PC-3 (cell line): ENCODE measurements at regions not wholly inside any gene's neighbourhood (a gene's known extent, or its start where the extent isn't known, plus 50 kb on each side); places are given as distances from the start of the nearest gene placed in this dataset.

Source experiments
- ATAC-seq: fragments of 200-7000 bp; cut with Tn5 transposase; 2 replicates; pipeline ENCODE4 v1.9.1; 2020; ENCODE audit warnings: mild to moderate bottlenecking, moderate library complexity
- BruUV-seq: library from RNA; stranded (reverse); fragments of 400-500 nt; replicated peaks from 2 replicates; lab custom pipeline; 2021; lab: Mats Ljungman, UMichigan
- CTCF ChIA-PET: fragments of 300-600 bp; sonication (Branson Sonifier 250); formaldehyde crosslinking; loops from one replicate; lab custom pipeline; 2022; ENCODE audit warnings: antibody characterized with exemption; lab: Charles Lee
- POLR2A ChIA-PET: fragments of 300-600 bp; sonication (Branson Sonifier 250); formaldehyde crosslinking; loops from one replicate; lab custom pipeline; 2022; ENCODE audit warnings: antibody characterized with exemption; ENCODE audit not compliant: unreplicated experiment; lab: Charles Lee
- DNase-seq: peaks from one replicate; pipeline ENCODE4 v3.0.0-alpha.2; 2015
- H2AFZ ChIP-seq: fragments of 300-600 bp; sonication (generic); 2 replicates; pipeline ENCODE4 v1.6.0; 2016; ENCODE audit warnings: antibody characterized with exemption, low read length
- H3F3A ChIP-seq: fragments of 300-600 bp; sonication (generic); one replicate; pipeline ENCODE4 v1.6.0; 2017; ENCODE audit warnings: antibody characterized with exemption, low read length, control low read depth, mild to moderate bottlenecking; ENCODE audit not compliant: unreplicated experiment
- H3K27ac ChIP-seq: fragments of 300-600 bp; sonication (generic); 2 replicates; pipeline ENCODE4 v1.5.1; 2016; ENCODE audit warnings: mild to moderate bottlenecking, low read length
- H3K27me3 ChIP-seq: fragments of 300-600 bp; sonication (generic); 2 replicates; pipeline ENCODE4 v1.6.1; 2016; ENCODE audit warnings: low read length, mixed read lengths
- H3K36me3 ChIP-seq: fragments of 300-600 bp; sonication (generic); 2 replicates; pipeline ENCODE4 v1.6.1; 2016; ENCODE audit warnings: low read depth, mixed run types, low read length, mixed read lengths
- H3K4me1 ChIP-seq: fragments of 300-600 bp; sonication (generic); 2 replicates; pipeline ENCODE4 v1.5.1; 2016; ENCODE audit warnings: low read length; ENCODE audit not compliant: insufficient read depth
- H3K4me2 ChIP-seq: fragments of 300-600 bp; sonication (generic); 2 replicates; pipeline ENCODE4 v1.6.0; 2016; ENCODE audit warnings: low read length
- H3K4me3 ChIP-seq: fragments of 300-600 bp; sonication (generic); 2 replicates; pipeline ENCODE4 v1.5.1; 2016; ENCODE audit warnings: mild to moderate bottlenecking, low read length, mixed read lengths
- H3K79me2 ChIP-seq: fragments of 300-600 bp; sonication (generic); 2 replicates; pipeline ENCODE4 v1.6.1; 2017; ENCODE audit warnings: low read length, mixed read lengths
- H3K9ac ChIP-seq: fragments of 300-600 bp; sonication (generic); 2 replicates; pipeline ENCODE4 v1.6.0; 2016; ENCODE audit warnings: mild to moderate bottlenecking, low read length
- H3K9me2 ChIP-seq: fragments of 300-600 bp; sonication (generic); replicated peaks from 2 replicates; pipeline ENCODE4 v1.6.1; 2016; ENCODE audit warnings: mixed run types, low read length, mixed read lengths
- H3K9me3 ChIP-seq: fragments of 300-600 bp; sonication (generic); 2 replicates; pipeline ENCODE4 v1.6.1; 2016; ENCODE audit warnings: low read length, mixed read lengths
- H4K20me1 ChIP-seq: fragments of 300-600 bp; sonication (generic); 2 replicates; pipeline ENCODE4 v1.6.1; 2016; ENCODE audit warnings: low read length, mixed read lengths
- CTCF ChIP-seq: fragments of 300-600 bp; sonication (generic); conservative IDR thresholded peaks from 2 replicates; pipeline ENCODE4 v1.5.1; 2017; ENCODE audit warnings: antibody characterized with exemption, low read depth, mild to moderate bottlenecking, low read length
- EZH2 ChIP-seq: fragments of 300-600 bp; sonication (generic); IDR thresholded peaks from one replicate; pipeline ENCODE4 v1.6.1; 2017; ENCODE audit warnings: antibody characterized with exemption, mild to moderate bottlenecking, low read length; ENCODE audit not compliant: unreplicated experiment
- EZH2phosphoT487 ChIP-seq: fragments of 300-600 bp; sonication (generic); IDR thresholded peaks from 2 replicates; pipeline ENCODE4 v1.6.1; 2018; ENCODE audit warnings: mild to moderate bottlenecking, antibody characterized with exemption, low read length, borderline replicate concordance
- intact Hi-C: fragments of 100-400 bp; cut with micrococcal nuclease; formaldehyde crosslinking; loops from 2 replicates; pipeline ENCODE4 v1.9.0; 2023

- Histone ChIP-seq H3F3A (no peaks in the 10 kb centered on the region), H3K9ac (no peak overlapping the region), H3K27me3 (peaks cover 24% of the 10 kb centered on the region), H3K79me2 (no peaks in the 10 kb centered on the region), H3K36me3 (no peaks in the 10 kb centered on the region), H3K4me2 (no peak overlapping the region), H3K4me1 (peaks cover 3% of the 10 kb centered on the region), H4K20me1 (no peaks in the 10 kb centered on the region), H3K4me3 (no peak overlapping the region), H3K9me2 (no peaks in the 10 kb centered on the region), H3K27ac (no peak overlapping the region), H3K9me3 (no peaks in the 10 kb centered on the region), H2AFZ (no peak overlapping the region)
- DNase-seq (no peak), ATAC-seq (no peak)
- TF ChIP-seq EZH2phosphoT487 (no peak), EZH2 (no peak), CTCF (no peak)
- ChIA-PET CTCF (no interaction called here), POLR2A (no interaction called here)
- intact Hi-C loops, result no loop called here
- no TSS peak for BruUV-seq
Observed at GRCh38 chr14:65954942-65955341, 531.2 kb upstream of the CCDC196 start.

GRCh38 chr14:65957631-65958205 lies 528.5 kb upstream of the CCDC196 start:
- H3K79me2 ChIP-seq, result no peaks in the 10 kb centered on the region
- no peaks in the 10 kb centered on the region for H3K9me2 ChIP-seq
- no peaks in the 10 kb centered on the region for H3K9me3 ChIP-seq
- H3K4me1 ChIP-seq, result no peaks in the 10 kb centered on the region
- H2AFZ ChIP-seq, result no peak overlapping the region
- no peak overlapping the region for H3K4me3 ChIP-seq
- ATAC-seq (no peak), DNase-seq (no peak)
- H3K36me3 ChIP-seq, result no peaks in the 10 kb centered on the region
- H3K9ac ChIP-seq, result no peak overlapping the region
- ChIA-PET POLR2A (no interaction called here), CTCF (interaction anchor here (0.6 kb wide), 1 partner anchor 113 kb away, joined by 6 read pairs; no protein-coding TSS in a partner anchor)
- H3K27me3 ChIP-seq, result peaks cover 30% of the 10 kb centered on the region
- BruUV-seq, result no TSS peak
- no peak overlapping the region for H3K4me2 ChIP-seq
- H3F3A ChIP-seq, result no peaks in the 10 kb centered on the region
- no peaks in the 10 kb centered on the region for H4K20me1 ChIP-seq
- H3K27ac ChIP-seq, result no peak overlapping the region
- no peak for TF ChIP-seq EZH2
- TF ChIP-seq EZH2phosphoT487, result no peak
- no peak for TF ChIP-seq CTCF
- intact Hi-C loops, result no loop called here

- no peaks in the 10 kb centered on the region for H3F3A ChIP-seq
- H3K36me3 ChIP-seq, result no peaks in the 10 kb centered on the region
- ChIA-PET POLR2A (no interaction called here), CTCF (interaction anchor here (0.5 to 1.0 kb wide), 4 partner anchors 8 to 794 kb away, joined by 3 to 6 read pairs (median 4); no protein-coding TSS in a partner anchor)
- H3K4me2 ChIP-seq, result no peak overlapping the region
- no peak overlapping the region for H3K9ac ChIP-seq
- no peaks in the 10 kb centered on the region for H3K9me2 ChIP-seq
- peak; percentile 55 for DNase-seq
- H3K4me3 ChIP-seq, result no peak overlapping the region
- no peaks in the 10 kb centered on the region for H3K9me3 ChIP-seq
- BruUV-seq, result no TSS peak
- H3K27ac ChIP-seq, result no peak overlapping the region
- intact Hi-C loops, result loop anchor here (1.0 kb wide), 2 partner anchors 544 to 795 kb away; no protein-coding TSS in a partner anchor
- no peak overlapping the region for H2AFZ ChIP-seq
- H3K27me3 ChIP-seq, result peaks cover 36% of the 10 kb centered on the region
- H4K20me1 ChIP-seq, result no peaks in the 10 kb centered on the region
- no peaks in the 10 kb centered on the region for H3K79me2 ChIP-seq
- TF ChIP-seq CTCF (peak; percentile 75), EZH2 (no peak), EZH2phosphoT487 (no peak)
- ATAC-seq, result peak; percentile 75
- no peaks in the 10 kb centered on the region for H3K4me1 ChIP-seq
Observed at GRCh38 chr14:65958664-65959562, 527.3 kb upstream of the CCDC196 start.
